Activated naive CD8-positive, alpha-beta T cell treated with anti-CD3 and anti-CD28 coated beads, Interleukin-2, amount 10 ng/mL, durations not matched to agents 7 days and 5 days (primary cell): ENCODE measurements at regions not wholly inside any gene's neighbourhood (a gene's known extent, or its start where the extent isn't known, plus 50 kb on each side); places are given as distances from the start of the nearest gene placed in this dataset.

Source experiments
- ATAC-seq: fragments of 150-1000 bp; cut with Tn5 transposase; one replicate; pipeline ENCODE4 v1.10.0; 2021; ENCODE audit warnings: low read depth, moderate library complexity
- POLR2A ChIA-PET: fragments of 350-600 bp; sonication (Branson Sonifier 250); formaldehyde crosslinking; loops from one replicate; lab custom pipeline; 2021; ENCODE audit warnings: antibody characterized with exemption; lab: Charles Lee
- DNase-seq: peaks from one replicate; pipeline ENCODE4 v3.0.0; 2021
- H3K27ac Mint-ChIP-seq: one replicate; pipeline ENCODE4 v1.8.0; 2022; ENCODE audit warnings: mild to moderate bottlenecking, mixed read lengths
- H3K27me3 Mint-ChIP-seq: one replicate; pipeline ENCODE4 v1.8.0; 2022; ENCODE audit warnings: mild to moderate bottlenecking, moderate library complexity, mixed read lengths
- H3K36me3 Mint-ChIP-seq: one replicate; pipeline ENCODE4 v1.8.0; 2021; ENCODE audit warnings: mild to moderate bottlenecking, mixed read lengths
- H3K4me1 Mint-ChIP-seq: one replicate; pipeline ENCODE4 v1.8.0; 2021; ENCODE audit warnings: mixed read lengths
- H3K4me3 Mint-ChIP-seq: one replicate; pipeline ENCODE4 v1.8.0; 2022; ENCODE audit warnings: mild to moderate bottlenecking, moderate library complexity, mixed read lengths
- H3K9me3 Mint-ChIP-seq: one replicate; pipeline ENCODE4 v1.8.0; 2021; ENCODE audit warnings: mixed read lengths

DNA sequence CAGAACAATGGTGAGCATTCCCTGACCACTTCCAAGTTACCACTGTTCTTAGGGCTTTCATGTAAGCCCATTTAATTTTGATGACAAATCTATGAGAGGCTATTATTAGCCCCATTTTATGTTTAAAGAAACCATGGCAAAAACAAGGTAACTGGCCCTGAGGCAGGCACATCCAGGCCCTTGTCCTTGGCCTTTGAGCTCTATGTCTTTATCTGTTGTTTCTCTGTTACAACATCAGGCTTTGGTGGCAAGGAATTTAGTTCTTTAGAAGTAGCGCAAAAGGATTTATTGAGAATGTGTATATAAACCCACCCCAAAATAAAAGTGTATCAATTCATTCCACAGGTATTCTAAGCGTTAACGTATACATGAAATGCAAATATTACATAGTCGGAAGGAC, 257.1 kb downstream of the HNMT start:
- POLR2A ChIA-PET = no interaction called here
- Mint-ChIP-seq H3K27me3 (no peaks in the 10 kb centered on the region), H3K27ac (no peak overlapping the region)

DNA sequence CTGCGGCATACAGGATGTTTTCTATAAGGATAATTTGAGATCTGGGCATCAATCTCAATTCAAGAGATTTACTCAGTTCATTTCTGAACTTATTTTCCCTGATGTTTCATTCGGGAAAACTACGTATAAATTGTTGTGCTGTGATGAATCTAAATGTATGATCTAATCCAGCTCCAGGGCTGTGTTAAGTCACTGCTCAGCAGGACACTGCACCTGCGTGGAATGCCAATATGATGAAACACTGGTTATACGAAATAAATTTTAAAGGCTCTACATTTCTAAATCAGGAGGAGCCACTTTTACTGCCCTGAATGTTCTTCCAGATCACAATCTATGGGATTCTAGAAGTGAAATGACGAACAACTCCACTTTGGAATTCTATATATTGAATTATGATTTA, 259.0 kb downstream of the HNMT start:
- H3K27ac Mint-ChIP-seq = no peak overlapping the region
- no peaks in the 10 kb centered on the region for H3K9me3 Mint-ChIP-seq
- no peaks in the 10 kb centered on the region for H3K36me3 Mint-ChIP-seq
- POLR2A ChIA-PET = no interaction called here
- DNase-seq (no peak), ATAC-seq (no peak)
- H3K4me3 Mint-ChIP-seq = no peak overlapping the region
- no peaks in the 10 kb centered on the region for H3K4me1 Mint-ChIP-seq
- H3K27me3 Mint-ChIP-seq = no peaks in the 10 kb centered on the region

More for the DNA sequence above, 257.1 kb downstream of the HNMT start:
- H3K36me3 Mint-ChIP-seq = no peaks in the 10 kb centered on the region
- no peak overlapping the region for H3K4me3 Mint-ChIP-seq
- no peaks in the 10 kb centered on the region for H3K9me3 Mint-ChIP-seq
- no peak for ATAC-seq
- H3K4me1 Mint-ChIP-seq = no peaks in the 10 kb centered on the region
- DNase-seq = no peak

- no peak overlapping the region for H3K4me3 Mint-ChIP-seq
- POLR2A ChIA-PET = no interaction called here
- H3K36me3 Mint-ChIP-seq = no peaks in the 10 kb centered on the region
- H3K27ac Mint-ChIP-seq = no peak overlapping the region
- H3K9me3 Mint-ChIP-seq = no peaks in the 10 kb centered on the region
- H3K27me3 Mint-ChIP-seq = no peaks in the 10 kb centered on the region
- DNase-seq (no peak), ATAC-seq (no peak)
- H3K4me1 Mint-ChIP-seq = no peaks in the 10 kb centered on the region
Measured at GRCh38 chr2:138227195-138227594, 262.9 kb downstream of the HNMT start.

- no peaks in the 10 kb centered on the region for H3K9me3 Mint-ChIP-seq
- H3K27ac Mint-ChIP-seq = no peak overlapping the region
- no peak overlapping the region for H3K4me3 Mint-ChIP-seq
- no peaks in the 10 kb centered on the region for H3K27me3 Mint-ChIP-seq
- no peak for ATAC-seq
- H3K36me3 Mint-ChIP-seq = no peaks in the 10 kb centered on the region
- H3K4me1 Mint-ChIP-seq = no peaks in the 10 kb centered on the region
- DNase-seq = no peak
- POLR2A ChIA-PET = no interaction called here
Measured at GRCh38 chr2:138228101-138228500, 263.8 kb downstream of the HNMT start.

- no peaks in the 10 kb centered on the region for H3K9me3 Mint-ChIP-seq
- no peak overlapping the region for H3K4me3 Mint-ChIP-seq
- POLR2A ChIA-PET = no interaction called here
- no peak overlapping the region for H3K27ac Mint-ChIP-seq
- H3K27me3 Mint-ChIP-seq = no peaks in the 10 kb centered on the region
- no peak for ATAC-seq
- H3K36me3 Mint-ChIP-seq = no peaks in the 10 kb centered on the region
- no peaks in the 10 kb centered on the region for H3K4me1 Mint-ChIP-seq
- DNase-seq = no peak
Measured at GRCh38 chr2:138234265-138234664, 267.3 kb upstream of the SPOPL start.

DNA sequence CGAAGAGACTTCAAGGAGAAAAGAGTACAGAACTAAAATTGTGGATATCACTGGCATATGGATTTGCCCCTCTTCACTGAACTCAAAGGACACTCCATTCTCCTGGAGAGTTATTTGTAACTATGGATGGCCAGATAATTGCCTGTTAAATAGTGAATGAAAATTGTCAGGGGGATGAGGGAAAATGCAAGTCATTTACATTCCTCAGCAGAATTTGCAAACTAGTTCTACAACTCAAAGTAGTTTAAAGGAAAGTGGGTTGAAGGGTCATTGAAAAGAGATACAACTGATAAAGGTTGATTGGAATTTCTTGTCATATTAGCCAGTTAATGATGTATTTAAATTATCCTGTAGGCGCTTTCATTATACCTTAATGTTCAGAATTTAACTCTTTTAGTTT, 266.5 kb upstream of the SPOPL start:
- ATAC-seq = no peak
- no peaks in the 10 kb centered on the region for H3K27me3 Mint-ChIP-seq
- H3K9me3 Mint-ChIP-seq = no peaks in the 10 kb centered on the region
- H3K4me3 Mint-ChIP-seq = no peak overlapping the region
- no peak overlapping the region for H3K27ac Mint-ChIP-seq
- no peaks in the 10 kb centered on the region for H3K4me1 Mint-ChIP-seq
- POLR2A ChIA-PET = no interaction called here
- DNase-seq = no peak
- H3K36me3 Mint-ChIP-seq = no peaks in the 10 kb centered on the region

DNA sequence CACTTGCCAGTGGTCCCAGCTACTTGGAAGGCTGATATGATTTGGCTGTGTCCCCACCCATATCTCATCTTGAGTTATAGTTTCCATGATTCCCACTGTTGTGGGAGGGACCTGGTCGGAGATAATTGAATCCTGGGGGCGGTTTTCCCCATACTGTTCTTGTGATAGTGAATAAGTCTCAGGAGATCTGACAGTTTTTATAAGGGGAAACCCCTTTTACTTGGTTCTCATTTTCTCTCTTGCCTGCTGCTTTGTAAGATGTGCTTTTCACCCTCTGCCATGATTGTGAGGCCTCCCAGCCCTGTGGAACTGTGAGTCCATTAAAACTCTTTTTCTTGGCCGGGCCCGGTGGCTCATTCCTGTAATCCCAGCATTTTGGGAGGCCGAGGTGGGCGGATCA, 265.4 kb upstream of the SPOPL start:
- no peaks in the 10 kb centered on the region for H3K4me1 Mint-ChIP-seq
- no peaks in the 10 kb centered on the region for H3K9me3 Mint-ChIP-seq
- no peaks in the 10 kb centered on the region for H3K36me3 Mint-ChIP-seq
- H3K4me3 Mint-ChIP-seq = no peak overlapping the region
- DNase-seq = no peak
- POLR2A ChIA-PET = no interaction called here
- H3K27ac Mint-ChIP-seq = no peak overlapping the region
- no peak for ATAC-seq
- no peaks in the 10 kb centered on the region for H3K27me3 Mint-ChIP-seq

DNA sequence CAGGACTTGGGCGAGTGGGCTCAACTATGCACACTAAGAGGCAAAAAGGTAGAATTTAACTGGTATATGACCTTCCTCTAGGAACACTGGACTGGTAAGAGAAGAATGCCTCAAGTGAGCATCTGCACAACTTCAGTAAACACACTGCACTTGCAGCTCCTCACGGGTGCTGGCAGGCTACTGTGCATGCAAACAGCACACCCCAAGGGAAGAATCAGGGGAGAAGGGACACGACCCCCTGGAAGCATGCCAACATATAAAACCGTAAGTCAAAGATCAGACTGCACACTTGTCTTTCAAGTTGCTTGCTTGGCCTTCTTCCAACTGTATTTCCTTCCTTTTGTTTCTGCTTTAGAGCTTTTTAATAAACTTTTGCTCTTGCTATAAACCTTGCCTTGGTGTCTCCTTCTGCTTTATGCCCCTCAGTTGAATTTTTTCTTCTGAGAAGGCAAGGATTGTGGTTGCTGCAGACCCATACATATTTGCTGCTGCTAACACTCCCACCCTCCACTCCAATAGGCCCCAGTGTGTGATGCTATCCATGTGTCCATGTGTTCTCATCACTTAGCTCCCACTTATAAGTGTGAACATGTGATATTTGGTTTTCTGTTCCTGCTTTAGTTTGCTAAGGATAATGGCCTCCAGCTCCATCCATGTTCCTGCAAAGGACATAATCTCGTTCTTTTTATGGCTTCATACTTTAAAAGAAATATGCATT, 263.7 kb upstream of the SPOPL start:
- H3K27ac Mint-ChIP-seq = no peak overlapping the region
- H3K9me3 Mint-ChIP-seq = no peaks in the 10 kb centered on the region
- no peaks in the 10 kb centered on the region for H3K4me1 Mint-ChIP-seq
- no peak overlapping the region for H3K4me3 Mint-ChIP-seq
- DNase-seq (no peak), ATAC-seq (no peak)
- H3K36me3 Mint-ChIP-seq = no peaks in the 10 kb centered on the region
- POLR2A ChIA-PET = no interaction called here
- no peaks in the 10 kb centered on the region for H3K27me3 Mint-ChIP-seq

DNA sequence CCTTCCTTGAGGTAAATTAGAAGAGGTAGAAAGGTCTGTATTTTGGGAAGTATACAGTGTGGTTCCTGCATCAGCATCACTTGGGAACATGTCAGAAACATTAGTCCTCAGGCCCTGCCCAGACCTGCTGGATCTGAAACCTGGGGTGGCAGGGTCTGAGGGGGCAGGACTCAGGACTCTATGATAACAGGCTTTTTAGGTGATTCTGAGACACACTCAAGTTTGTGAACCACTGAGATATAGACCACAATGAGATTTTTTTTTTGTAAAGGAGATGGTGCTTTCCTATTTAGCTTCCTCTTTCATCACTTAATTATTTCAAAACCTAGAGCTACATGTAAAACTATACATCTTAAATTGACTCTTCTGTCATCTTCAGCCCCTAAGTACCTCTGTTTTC, 262.7 kb upstream of the SPOPL start:
- H3K9me3 Mint-ChIP-seq = no peaks in the 10 kb centered on the region
- H3K4me3 Mint-ChIP-seq = no peak overlapping the region
- no peak overlapping the region for H3K27ac Mint-ChIP-seq
- H3K36me3 Mint-ChIP-seq = no peaks in the 10 kb centered on the region
- H3K27me3 Mint-ChIP-seq = no peaks in the 10 kb centered on the region
- DNase-seq = no peak
- POLR2A ChIA-PET = no interaction called here
- no peak for ATAC-seq
- no peaks in the 10 kb centered on the region for H3K4me1 Mint-ChIP-seq

GRCh38 chr2:138239902-138240491, 261.6 kb upstream of the SPOPL start:
- H3K27ac Mint-ChIP-seq = no peak overlapping the region
- H3K4me1 Mint-ChIP-seq = no peaks in the 10 kb centered on the region
- POLR2A ChIA-PET = no interaction called here
- no peak for ATAC-seq
- no peaks in the 10 kb centered on the region for H3K36me3 Mint-ChIP-seq
- no peak overlapping the region for H3K4me3 Mint-ChIP-seq
- H3K27me3 Mint-ChIP-seq = no peaks in the 10 kb centered on the region
- no peak for DNase-seq
- no peaks in the 10 kb centered on the region for H3K9me3 Mint-ChIP-seq

- POLR2A ChIA-PET = no interaction called here
- Mint-ChIP-seq H3K4me1 (no peaks in the 10 kb centered on the region), H3K9me3 (no peaks in the 10 kb centered on the region), H3K27ac (no peak overlapping the region), H3K4me3 (no peak overlapping the region), H3K27me3 (no peaks in the 10 kb centered on the region), H3K36me3 (no peaks in the 10 kb centered on the region)
- DNase-seq (no peak), ATAC-seq (no peak)
Measured at GRCh38 chr2:138243372-138243771, 258.2 kb upstream of the SPOPL start.

DNA sequence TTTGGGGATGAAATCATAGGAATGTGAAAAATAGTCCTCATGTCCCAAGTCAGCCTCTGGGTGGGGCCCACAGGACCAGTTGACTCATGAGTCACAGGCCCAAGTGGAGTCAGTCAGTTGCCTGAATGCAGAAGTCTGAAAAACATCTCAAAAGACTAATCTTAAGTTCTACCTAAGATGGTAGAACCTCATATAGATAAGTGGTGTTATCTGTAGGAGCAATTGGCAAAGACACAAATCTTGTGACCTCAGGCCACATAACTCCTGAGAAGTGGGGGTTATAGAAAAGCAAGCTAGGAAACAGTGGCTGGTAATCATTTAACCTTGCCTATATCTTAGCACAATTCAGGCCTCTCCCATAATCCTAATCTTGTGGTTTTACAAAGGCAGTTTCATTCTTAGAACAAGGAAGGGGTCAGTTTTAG, 257.1 kb upstream of the SPOPL start:
- H3K27me3 Mint-ChIP-seq = no peaks in the 10 kb centered on the region
- POLR2A ChIA-PET = no interaction called here
- ATAC-seq (no peak), DNase-seq (no peak)
- no peak overlapping the region for H3K27ac Mint-ChIP-seq
- H3K9me3 Mint-ChIP-seq = no peaks in the 10 kb centered on the region
- H3K36me3 Mint-ChIP-seq = no peaks in the 10 kb centered on the region
- H3K4me1 Mint-ChIP-seq = no peaks in the 10 kb centered on the region
- H3K4me3 Mint-ChIP-seq = no peak overlapping the region

GRCh38 chr2:138245310-138245709, 256.3 kb upstream of the SPOPL start:
- POLR2A ChIA-PET = no interaction called here
- Mint-ChIP-seq H3K9me3 (no peaks in the 10 kb centered on the region), H3K27ac (no peak overlapping the region), H3K27me3 (no peaks in the 10 kb centered on the region), H3K4me3 (no peak overlapping the region), H3K4me1 (no peaks in the 10 kb centered on the region), H3K36me3 (no peaks in the 10 kb centered on the region)
- no peak for ATAC-seq
- no peak for DNase-seq

DNA sequence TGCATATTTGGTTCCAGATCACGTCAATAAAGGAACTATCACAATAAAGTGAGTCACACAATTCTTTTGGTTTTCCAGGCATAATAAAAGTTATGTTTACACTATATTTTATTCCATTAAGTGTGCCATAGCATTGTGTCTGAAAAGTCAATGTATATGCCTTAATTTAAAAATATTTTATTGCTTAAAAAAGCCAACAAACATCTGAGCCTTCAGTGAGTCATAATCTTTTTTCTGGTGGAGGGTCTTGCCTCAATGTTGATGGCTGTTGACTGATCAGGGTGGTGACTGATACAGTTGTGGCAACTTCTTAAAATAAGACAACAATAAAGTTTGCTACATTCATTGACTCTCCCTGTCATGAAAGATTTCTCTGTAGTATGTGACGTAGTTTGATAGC, 254.3 kb upstream of the SPOPL start:
- H3K4me3 Mint-ChIP-seq = no peak overlapping the region
- DNase-seq (no peak), ATAC-seq (no peak)
- no peaks in the 10 kb centered on the region for H3K9me3 Mint-ChIP-seq
- H3K27me3 Mint-ChIP-seq = no peaks in the 10 kb centered on the region
- H3K27ac Mint-ChIP-seq = no peak overlapping the region
- no peaks in the 10 kb centered on the region for H3K36me3 Mint-ChIP-seq
- no peaks in the 10 kb centered on the region for H3K4me1 Mint-ChIP-seq
- POLR2A ChIA-PET = no interaction called here
